ENCODE measurements at regions not wholly inside any gene's neighbourhood (a gene's known extent, or its start where the extent isn't known, plus 50 kb on each side); places are given as distances from the start of the nearest gene placed in this dataset.

GRCh38 chr5:4142842-4143241 lies 547.2 kb downstream of the IRX1 start:
- no peak for DNase-seq

- no peak for DNase-seq
Measured at GRCh38 chr5:4144411-4145007, 548.9 kb downstream of the IRX1 start.

DNA sequence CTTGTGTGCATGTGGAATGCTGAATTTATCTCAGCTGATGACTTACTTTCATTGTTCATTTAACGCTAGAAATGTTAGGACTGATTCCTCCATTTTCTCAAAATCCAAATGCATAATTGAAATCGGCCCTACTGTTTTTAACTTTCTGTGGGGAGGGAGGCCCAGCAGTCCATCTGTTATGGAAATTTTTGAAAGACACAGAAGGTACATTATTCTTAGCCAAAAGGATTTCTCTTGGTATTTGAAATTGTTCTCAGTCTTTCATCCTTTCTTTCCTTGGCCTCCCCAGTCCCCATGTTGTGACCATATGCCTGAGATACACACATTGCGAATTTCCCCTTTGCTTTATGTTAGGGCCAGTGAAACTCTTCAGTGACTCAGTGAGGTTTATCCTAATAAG lies 549.9 kb downstream of the IRX1 start:
- DNase-seq, result no peak

GRCh38 chr5:4148009-4148408 lies 552.4 kb downstream of the IRX1 start:
- DNase-seq, result no peak

DNA sequence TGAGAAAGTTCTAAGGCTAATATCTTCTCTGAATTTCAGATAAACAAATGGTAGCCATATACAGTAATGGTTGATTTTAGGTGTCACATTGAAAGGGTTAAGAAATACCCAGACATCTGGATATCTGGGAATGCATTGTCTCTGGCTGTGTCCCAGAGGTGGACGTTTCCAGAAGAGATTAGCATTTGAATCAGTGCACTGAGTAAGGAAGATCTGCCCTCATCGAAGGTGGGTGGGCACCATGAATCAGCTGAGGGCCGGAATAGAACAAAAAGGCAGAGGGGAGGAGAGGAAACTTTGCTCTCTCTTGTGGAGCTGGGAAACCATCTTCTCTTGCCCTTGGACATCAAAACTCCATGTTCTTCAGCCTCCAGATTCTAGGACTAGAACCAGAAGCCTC lies 554.4 kb downstream of the IRX1 start:
- no peak for DNase-seq

DNA sequence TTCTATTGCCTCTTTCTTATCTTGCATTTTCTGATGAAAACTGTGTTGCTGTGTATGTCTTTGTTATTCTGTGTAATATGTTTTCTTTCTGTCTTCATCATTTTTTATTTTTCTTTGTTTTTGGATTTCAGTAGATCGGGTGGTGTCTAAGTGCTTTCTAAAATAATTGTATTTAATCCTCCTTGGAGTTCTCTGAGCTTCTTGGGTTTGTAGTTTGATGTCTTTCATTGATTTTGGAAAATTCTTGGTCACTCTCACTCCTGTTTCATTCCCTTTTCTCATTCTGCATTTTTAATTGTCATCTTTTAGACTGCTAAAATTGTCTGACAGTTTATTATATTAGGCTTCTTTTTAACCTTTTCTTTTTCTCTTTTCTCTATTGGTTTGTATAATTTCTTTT lies 560.5 kb downstream of the IRX1 start:
- DNase-seq, result no peak

DNA sequence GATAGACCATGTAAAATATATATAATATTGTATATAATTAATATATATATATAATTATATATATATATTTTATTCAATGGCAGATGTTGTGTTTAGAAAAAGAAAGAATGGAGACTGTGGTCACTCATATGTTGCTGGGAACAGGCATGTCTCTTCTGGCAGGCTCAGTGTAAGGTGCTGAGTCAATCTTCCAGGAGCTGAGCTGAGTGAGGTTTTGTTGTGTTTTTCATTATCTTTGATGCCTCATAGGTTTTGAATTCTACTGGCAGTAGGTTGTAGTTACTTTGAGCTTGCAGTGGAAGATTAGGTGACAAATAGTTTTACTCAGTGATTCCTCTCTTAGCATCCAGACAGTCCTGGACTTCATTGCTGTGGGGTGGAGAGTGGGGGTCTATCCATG lies 561.3 kb downstream of the IRX1 start:
- no peak for DNase-seq

DNA sequence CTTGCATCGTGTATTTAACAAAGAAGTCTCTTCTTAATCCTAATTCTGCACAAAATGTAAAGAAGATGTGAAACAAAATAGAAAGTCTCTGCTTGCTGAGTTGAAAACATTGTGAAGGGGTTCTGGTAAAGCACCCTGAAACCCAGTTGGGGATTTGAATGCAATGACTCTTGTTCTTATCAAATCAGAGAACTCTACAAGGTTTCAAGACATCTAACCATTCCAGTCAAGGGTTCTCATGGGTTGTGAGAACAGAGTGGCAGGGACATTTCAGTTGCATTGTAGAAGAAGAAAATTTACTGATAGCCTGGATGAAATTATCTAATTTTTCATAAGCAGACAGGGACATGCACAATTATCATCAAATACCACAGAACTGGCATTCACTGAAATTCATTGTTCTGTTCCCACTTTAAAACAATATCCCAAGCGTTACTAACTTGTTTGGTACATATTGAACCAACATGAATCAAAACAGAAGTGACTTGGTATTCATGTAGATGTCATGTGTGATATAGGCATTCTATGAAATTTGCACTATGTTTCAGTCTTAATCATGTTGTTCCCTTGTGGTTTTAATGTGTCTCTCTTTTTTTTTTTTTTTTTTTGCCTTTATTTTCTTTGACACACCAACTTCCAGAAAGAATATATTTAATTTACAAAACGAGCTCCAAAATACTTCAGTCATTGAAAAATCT lies 563.3 kb downstream of the IRX1 start:
- no peak for DNase-seq

GRCh38 chr5:4159681-4160080 lies 564.0 kb downstream of the IRX1 start:
- DNase-seq, result no peak

GRCh38 chr5:4164167-4164566 lies 568.5 kb downstream of the IRX1 start:
- no peak for DNase-seq

- no peak for DNase-seq
Measured at GRCh38 chr5:4180703-4181102, 585.1 kb downstream of the IRX1 start.

DNA sequence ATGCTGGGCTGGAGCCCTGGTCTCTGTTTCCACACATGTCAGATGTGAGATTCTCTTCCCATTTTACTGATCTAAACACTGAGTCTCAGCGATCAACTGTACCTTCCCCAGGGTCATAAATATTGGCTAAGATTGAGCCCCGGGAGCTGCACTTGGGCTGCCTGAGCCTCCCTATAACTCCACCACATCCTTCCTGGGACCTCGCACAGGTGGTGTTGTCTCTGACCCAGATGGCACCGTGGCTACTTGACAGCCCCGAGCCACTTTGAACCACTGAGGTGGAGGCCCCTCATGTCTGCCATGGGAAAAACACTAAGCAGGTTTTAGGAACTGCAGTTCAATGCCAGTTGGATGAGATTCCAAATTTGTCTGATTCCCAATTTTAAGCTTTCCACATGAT lies 586.5 kb downstream of the IRX1 start:
- no peak for DNase-seq

DNA sequence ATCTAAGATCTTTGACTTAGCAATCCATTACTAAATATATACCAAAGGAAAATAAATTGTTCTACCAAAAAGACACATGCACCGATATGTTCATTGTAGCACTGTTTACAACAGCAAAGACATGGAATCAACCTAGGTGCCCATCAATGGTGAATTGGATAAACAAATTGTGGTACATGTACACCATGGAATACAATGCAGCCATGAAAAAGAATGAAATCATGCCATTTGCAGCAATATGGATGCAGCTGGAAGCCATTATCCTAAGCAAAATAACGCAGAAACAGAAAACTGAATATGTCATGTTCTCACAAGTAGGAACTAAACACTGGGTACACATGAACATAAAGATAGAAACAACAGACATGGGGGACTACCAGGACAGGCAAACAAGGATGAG lies 589.5 kb downstream of the IRX1 start:
- no peak for DNase-seq

GRCh38 chr5:4188704-4189103 lies 593.1 kb downstream of the IRX1 start:
- DNase-seq, result no peak

DNA sequence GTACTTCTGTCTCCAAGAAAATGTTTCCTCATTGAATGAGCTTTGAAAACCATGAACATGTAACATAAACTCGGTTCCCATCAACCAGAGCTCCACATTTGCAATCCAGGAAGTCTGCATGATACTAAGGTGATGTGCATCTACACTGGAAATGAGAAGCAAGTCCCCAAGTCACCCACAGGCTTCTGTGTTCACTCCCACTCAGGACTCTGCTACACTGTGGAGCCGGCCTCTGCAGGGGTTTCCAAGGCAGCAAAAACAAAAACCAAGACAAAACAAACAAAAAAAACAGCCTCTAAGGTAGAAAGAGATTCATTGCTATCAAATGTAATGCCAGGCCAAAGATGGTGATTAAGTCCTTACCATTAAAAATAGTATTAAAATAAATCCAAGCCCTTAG lies 593.7 kb downstream of the IRX1 start:
- DNase-seq, result no peak

DNA sequence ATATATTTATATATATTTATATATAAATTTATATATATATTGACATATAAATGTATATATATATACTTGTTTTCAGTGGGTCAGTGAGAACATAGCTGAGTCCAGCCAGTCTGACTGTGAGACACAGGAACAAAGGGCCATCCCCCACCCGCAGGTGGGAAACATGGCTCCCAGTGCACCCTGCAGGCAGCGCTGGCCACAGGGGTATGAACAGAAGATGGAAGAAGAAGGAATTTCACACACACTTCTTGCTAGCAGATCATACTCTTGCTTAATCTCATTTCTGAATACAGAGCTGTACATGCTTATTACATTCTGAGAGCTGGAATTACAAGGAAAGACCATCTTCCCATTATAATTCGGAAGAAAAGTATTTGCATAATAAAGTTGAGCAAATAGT lies 595.4 kb downstream of the IRX1 start:
- no peak for DNase-seq

GRCh38 chr5:4191703-4192102 lies 596.1 kb downstream of the IRX1 start:
- DNase-seq, result no peak

DNA sequence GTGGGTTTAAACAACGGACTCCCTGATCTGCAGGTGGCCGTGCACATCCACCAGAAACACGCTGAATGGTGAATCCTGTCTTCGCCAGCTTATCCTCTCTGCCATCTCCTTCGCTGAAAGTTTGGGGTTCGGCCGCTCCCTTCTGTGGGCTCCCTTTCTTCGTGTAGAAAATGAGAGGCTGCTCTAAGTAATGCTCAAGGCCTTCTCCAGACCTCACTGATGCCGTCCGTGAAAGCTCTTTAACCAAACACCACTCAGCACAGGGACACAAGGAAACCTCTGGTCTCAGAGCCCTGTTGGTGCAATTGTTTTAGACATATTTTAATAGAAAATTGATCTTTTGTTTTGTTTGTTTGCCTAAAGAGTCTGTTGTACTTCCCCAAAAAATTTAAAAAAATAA lies 596.5 kb downstream of the IRX1 start:
- DNase-seq, result no peak

- no peak for DNase-seq
Measured at GRCh38 chr5:4196744-4197143, 601.1 kb downstream of the IRX1 start.

GRCh38 chr5:4197151-4197550 lies 601.5 kb downstream of the IRX1 start:
- DNase-seq, result no peak

DNA sequence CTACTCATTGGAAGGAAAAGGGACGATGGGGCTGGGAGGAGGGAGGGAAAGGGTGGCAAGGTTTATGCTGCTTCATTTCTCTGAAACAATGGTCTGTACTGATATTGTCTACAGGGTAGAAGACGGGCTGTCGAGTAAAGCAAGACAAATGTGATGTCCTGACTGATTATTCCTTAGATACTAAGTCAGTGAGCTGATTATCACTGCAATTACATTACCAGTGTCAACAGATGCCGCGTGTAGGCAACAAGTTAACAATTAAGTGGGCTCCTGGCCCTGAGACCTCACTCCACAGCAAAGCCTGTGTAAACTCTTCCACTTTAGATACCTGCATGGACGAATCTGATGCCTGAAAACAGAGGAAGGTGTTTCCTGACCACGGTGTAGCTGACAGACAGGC lies 602.8 kb downstream of the IRX1 start:
- no peak for DNase-seq

DNA sequence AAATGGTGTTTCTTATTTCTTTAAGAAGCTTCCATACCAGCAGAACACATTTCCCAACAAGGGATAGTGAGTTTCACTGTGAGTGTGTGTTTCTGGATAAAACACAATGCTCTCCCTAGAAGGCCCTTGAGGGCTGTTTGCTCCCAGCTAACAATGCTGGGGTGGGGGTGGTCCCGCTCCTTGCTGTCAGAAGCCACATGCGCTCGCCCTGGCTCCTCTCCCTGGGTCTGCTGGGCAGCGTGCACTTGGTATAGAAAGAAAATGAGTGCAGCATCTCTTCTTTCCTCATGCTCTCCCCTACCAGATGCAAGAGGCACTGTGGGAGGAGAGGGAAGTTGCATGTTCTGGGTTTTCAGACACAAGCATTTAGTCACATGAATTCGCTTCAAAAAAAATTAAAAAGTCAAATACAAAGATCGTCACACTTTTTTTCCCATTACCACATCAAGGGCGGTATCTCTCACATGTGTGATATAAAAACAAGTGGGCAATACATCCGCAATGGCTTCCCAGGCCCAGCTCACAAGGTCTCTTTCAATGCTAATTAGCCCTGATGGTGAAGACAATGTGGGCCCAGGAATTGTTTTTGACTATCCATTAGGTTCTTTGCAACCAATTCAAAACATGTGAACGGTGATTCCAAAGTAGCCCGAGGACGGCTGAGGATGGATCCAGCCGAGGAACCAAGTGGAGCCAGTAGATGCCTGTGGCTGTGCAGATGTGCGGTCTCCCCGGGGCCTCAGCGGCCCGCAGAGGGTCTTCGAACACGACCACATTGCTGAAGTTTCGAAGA lies 603.6 kb downstream of the IRX1 start:
- no peak for DNase-seq

- no peak for DNase-seq
Measured at GRCh38 chr5:4203146-4203545, 607.5 kb downstream of the IRX1 start.

Data from CD4-positive, alpha-beta T cell treated with Interleukin-21 for 1 hour (primary cell).